Nephron (organoid): ENCODE measurements at regions not wholly inside any gene's neighbourhood (a gene's known extent, or its start where the extent isn't known, plus 50 kb on each side); places are given as distances from the start of the nearest gene placed in this dataset.

Experiments used
- H3K27ac Mint-ChIP-seq, 3 experiments: 2 replicates each; pipeline ENCODE4 v1.8.0; 2020; ENCODE audit warnings: mixed read lengths in 3 of 3, mild to moderate bottlenecking in 2 of 3, moderate library complexity in 1 of 3
- H3K27me3 Mint-ChIP-seq: 2 replicates; pipeline ENCODE4 v1.8.0; 2021; ENCODE audit warnings: low read depth, mild to moderate bottlenecking, moderate library complexity, mixed read lengths
- H3K36me3 Mint-ChIP-seq: 2 replicates; pipeline ENCODE4 v1.8.0; 2020; ENCODE audit warnings: low read depth, mixed read lengths
- H3K4me1 Mint-ChIP-seq: 2 replicates; pipeline ENCODE4 v1.8.0; 2020; ENCODE audit warnings: mixed read lengths
- H3K4me3 Mint-ChIP-seq, 3 experiments: 2 replicates each; pipeline ENCODE4 v1.8.0; 2020; ENCODE audit warnings: mild to moderate bottlenecking in 3 of 3, mixed read lengths in 3 of 3, moderate library complexity in 2 of 3
- H3K9me3 Mint-ChIP-seq: 2 replicates; pipeline ENCODE4 v1.8.0; 2020; ENCODE audit warnings: mixed read lengths
- TF ChIP-seq, protein P1 (sequence below), 3 experiments: fragments of 200-600 bp; sonication (generic); IDR thresholded peaks; one replicate each; pipeline ENCODE4 v1.5.0; 2021; ENCODE audit warnings: antibody characterized with exemption in 3 of 3; ENCODE audit not compliant: unreplicated experiment in 3 of 3

DNA sequence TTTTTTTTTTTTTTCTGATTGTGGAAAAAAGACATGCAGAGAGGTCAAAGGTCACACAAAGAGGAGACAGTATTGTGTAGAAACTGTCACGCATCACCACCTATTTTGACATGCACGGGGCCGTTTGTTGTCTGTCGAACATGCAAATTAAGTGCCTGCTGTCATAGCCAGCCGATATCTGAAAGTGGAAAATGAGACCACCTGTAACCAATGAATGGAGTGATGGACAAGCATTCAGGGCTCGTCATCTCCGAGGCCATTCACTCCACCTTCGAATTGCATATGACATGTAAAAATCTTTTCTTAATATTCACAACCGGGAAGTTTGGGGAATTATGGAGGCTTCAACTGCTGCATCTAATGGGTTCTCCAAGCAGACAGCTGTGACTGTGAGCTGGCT lies 512.2 kb upstream of the ADAMTS16 start:
- H3K4me3 Mint-ChIP-seq, result no peak overlapping the region
- no peaks in the 10 kb centered on the region for H3K36me3 Mint-ChIP-seq

DNA sequence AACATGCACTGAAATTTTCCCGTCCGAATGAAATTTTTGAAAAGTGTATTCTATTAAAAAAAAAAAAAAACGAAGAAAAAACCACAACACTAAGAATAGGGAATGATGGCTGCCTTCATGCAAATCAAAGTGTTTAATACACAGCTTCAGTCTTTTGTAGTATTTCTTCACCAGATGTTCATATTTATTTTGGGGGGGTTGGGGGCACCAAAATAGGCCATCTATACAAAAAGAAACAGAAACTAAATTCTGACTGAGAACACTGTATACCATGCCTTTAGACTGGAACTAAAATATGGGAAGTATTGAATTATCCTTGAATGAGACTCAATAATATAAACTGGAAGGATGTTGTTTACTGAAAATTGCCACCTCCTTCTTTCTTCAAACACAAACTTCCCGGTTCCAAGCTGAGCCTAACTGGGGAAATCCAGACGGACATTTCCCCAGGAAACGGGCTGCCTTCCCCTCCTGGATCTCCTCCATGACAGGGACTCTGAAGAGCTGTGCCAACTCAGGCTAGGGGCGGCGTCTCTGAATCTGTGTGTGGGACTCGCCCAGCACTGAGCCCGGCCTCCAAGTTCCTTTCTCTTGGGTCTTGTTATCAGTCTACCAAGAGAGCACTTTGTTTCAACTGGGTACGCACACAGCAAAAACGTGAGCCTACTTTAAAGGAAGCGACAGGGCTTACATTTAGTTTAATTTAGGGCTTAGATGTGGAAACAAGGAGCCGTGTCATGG lies 511.3 kb upstream of the ADAMTS16 start:
- peaks cover 15% of the 10 kb centered on the region for H3K27me3 Mint-ChIP-seq
- H3K9me3 Mint-ChIP-seq, result peaks cover 6% of the 10 kb centered on the region
- no peak overlapping the region for H3K4me3 Mint-ChIP-seq
- H3K36me3 Mint-ChIP-seq, result no peaks in the 10 kb centered on the region
- H3K27ac Mint-ChIP-seq, result no peak overlapping the region
- TF ChIP-seq, protein P1, sequence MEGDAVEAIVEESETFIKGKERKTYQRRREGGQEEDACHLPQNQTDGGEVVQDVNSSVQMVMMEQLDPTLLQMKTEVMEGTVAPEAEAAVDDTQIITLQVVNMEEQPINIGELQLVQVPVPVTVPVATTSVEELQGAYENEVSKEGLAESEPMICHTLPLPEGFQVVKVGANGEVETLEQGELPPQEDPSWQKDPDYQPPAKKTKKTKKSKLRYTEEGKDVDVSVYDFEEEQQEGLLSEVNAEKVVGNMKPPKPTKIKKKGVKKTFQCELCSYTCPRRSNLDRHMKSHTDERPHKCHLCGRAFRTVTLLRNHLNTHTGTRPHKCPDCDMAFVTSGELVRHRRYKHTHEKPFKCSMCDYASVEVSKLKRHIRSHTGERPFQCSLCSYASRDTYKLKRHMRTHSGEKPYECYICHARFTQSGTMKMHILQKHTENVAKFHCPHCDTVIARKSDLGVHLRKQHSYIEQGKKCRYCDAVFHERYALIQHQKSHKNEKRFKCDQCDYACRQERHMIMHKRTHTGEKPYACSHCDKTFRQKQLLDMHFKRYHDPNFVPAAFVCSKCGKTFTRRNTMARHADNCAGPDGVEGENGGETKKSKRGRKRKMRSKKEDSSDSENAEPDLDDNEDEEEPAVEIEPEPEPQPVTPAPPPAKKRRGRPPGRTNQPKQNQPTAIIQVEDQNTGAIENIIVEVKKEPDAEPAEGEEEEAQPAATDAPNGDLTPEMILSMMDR (IDR thresholded peaks at IDR 0.05; ENCODE audit: unreplicated experiment in 3 of 3), result no peak
- H3K4me1 Mint-ChIP-seq, result peaks cover 11% of the 10 kb centered on the region

More for the DNA sequence above, 512.2 kb upstream of the ADAMTS16 start:
- TF ChIP-seq, protein P1 (IDR thresholded peaks at IDR 0.05; ENCODE audit: unreplicated experiment in 3 of 3), result no peak
- peaks cover 19% of the 10 kb centered on the region for H3K27me3 Mint-ChIP-seq
- peaks cover 11% of the 10 kb centered on the region for H3K4me1 Mint-ChIP-seq
- peaks cover 10% of the 10 kb centered on the region for H3K9me3 Mint-ChIP-seq
- H3K27ac Mint-ChIP-seq, result peak overlapping the region in 2 of 3 experiments; percentile 8 to 55

DNA sequence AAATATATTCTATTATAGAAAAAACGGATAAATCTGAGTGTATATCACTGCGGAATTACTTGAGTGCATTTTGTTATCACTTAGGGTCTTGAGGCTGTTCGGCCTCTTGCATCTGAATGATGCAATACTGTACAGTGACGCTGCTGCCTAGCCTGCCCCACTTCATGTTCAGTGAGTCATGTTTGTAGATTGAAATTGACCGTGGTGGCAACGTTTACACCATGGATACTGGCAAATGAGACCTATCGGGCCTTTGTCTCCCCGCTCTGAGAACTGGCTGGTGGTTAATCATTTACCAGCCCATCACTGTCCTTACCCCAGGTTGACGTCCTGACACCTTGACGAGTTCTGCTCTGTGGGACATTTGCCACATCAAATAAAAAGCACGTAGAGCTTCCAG lies 510.1 kb upstream of the ADAMTS16 start:
- peaks cover 18% of the 10 kb centered on the region for H3K4me1 Mint-ChIP-seq
- TF ChIP-seq, protein P1 (IDR thresholded peaks at IDR 0.05; ENCODE audit: unreplicated experiment in 3 of 3), result no peak
- no peak overlapping the region for H3K4me3 Mint-ChIP-seq

GRCh38 chr5:4634342-4634741 lies 505.8 kb upstream of the ADAMTS16 start:
- no peak overlapping the region for H3K27ac Mint-ChIP-seq
- peaks cover 11% of the 10 kb centered on the region for H3K4me1 Mint-ChIP-seq
- H3K27me3 Mint-ChIP-seq, result peaks cover 8% of the 10 kb centered on the region
- H3K9me3 Mint-ChIP-seq, result no peaks in the 10 kb centered on the region
- H3K4me3 Mint-ChIP-seq, result no peak overlapping the region
- TF ChIP-seq, protein P1 (IDR thresholded peaks at IDR 0.05; ENCODE audit: unreplicated experiment in 3 of 3), result no peak
- no peaks in the 10 kb centered on the region for H3K36me3 Mint-ChIP-seq

More for the DNA sequence above, 510.1 kb upstream of the ADAMTS16 start:
- H3K27ac Mint-ChIP-seq, result no peak overlapping the region
- no peaks in the 10 kb centered on the region for H3K36me3 Mint-ChIP-seq
- peaks cover 15% of the 10 kb centered on the region for H3K27me3 Mint-ChIP-seq
- peaks cover 6% of the 10 kb centered on the region for H3K9me3 Mint-ChIP-seq

- TF ChIP-seq, protein P1 (IDR thresholded peaks at IDR 0.05; ENCODE audit: unreplicated experiment in 3 of 3), result no peak
- no peak overlapping the region for H3K4me3 Mint-ChIP-seq
- H3K9me3 Mint-ChIP-seq, result no peaks in the 10 kb centered on the region
These were observed 503.8 kb upstream of the ADAMTS16 start for GRCh38 chr5:4636378-4636777.

DNA sequence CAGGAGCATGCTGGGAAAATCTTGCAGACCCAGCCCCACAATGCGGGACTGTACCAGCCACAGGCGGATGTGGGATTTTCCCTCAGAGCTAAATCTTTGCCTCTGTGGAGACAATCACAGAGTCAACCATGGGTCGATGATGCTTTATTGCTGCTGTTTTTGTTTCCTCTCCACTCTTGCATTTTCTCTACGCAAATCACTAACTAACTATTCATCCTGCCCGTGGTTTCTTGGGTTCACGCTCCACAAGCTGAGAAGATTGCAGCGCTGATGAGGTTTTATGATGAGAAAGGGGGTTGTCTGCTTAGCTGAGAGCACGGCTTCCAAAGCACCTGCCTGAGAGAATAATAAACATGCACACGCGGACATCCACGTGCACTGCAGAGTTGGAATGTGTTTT lies 500.2 kb upstream of the ADAMTS16 start:
- peaks cover 16% of the 10 kb centered on the region for H3K27me3 Mint-ChIP-seq
- no peaks in the 10 kb centered on the region for H3K9me3 Mint-ChIP-seq
- H3K27ac Mint-ChIP-seq, result peak overlapping the region; percentile 53 to 70 (median 55)
- peaks cover 17% of the 10 kb centered on the region for H3K4me1 Mint-ChIP-seq
- no peak overlapping the region for H3K4me3 Mint-ChIP-seq
- no peaks in the 10 kb centered on the region for H3K36me3 Mint-ChIP-seq
- TF ChIP-seq, protein P1 (IDR thresholded peaks at IDR 0.05; ENCODE audit: unreplicated experiment in 3 of 3), result no peak

More at GRCh38 chr5:4636378-4636777, 503.8 kb upstream of the ADAMTS16 start:
- H3K27ac Mint-ChIP-seq, result peak overlapping the region in 1 of 3 experiments; percentile 55
- no peaks in the 10 kb centered on the region for H3K36me3 Mint-ChIP-seq
- peaks cover 23% of the 10 kb centered on the region for H3K4me1 Mint-ChIP-seq
- H3K27me3 Mint-ChIP-seq, result peaks cover 8% of the 10 kb centered on the region
